ENCODE measurements at regions not wholly inside any gene's neighbourhood (a gene's known extent, or its start where the extent isn't known, plus 50 kb on each side); places are given as distances from the start of the nearest gene placed in this dataset.

- DNase-seq (ENCODE audit: low spot score), result no peak
- Histone ChIP-seq H3K9me3 (ENCODE audit: control insufficient read depth in 4 of 4, low read length in 3 of 4) (no peaks in the 10 kb centered on the region), H3K27ac (ENCODE audit: low read depth in 1 of 2, low read length in 2 of 2) (no peak overlapping the region), H3K4me3 (ENCODE audit: low read depth in 1 of 3, low read length in 3 of 3) (no peak overlapping the region), H3K27me3 (ENCODE audit: control insufficient read depth in 4 of 4, insufficient read depth in 4 of 4, low read length in 3 of 4) (no peaks in the 10 kb centered on the region), H3K4me1 (ENCODE audit: control insufficient read depth in 4 of 4, insufficient read depth in 4 of 4, low read length in 3 of 4) (peaks cover 1 to 16% (median 14%) of the 10 kb centered on the region in 4 donors), H3K9ac (ENCODE audit: low read depth in 1 of 2, low read length in 2 of 2) (no peak overlapping the region), H3K36me3 (ENCODE audit: control insufficient read depth in 4 of 4, insufficient read depth in 3 of 4, low read depth in 1 of 4, low read length in 3 of 4) (no peaks in the 10 kb centered on the region)
- TF ChIP-seq FOXA2 (IDR thresholded peaks at IDR 0.05) (no peak), CTCF (IDR thresholded peaks at IDR 0.05; ENCODE audit: low read depth, low read length, missing input control) (no peak), HNF4A (conservative IDR thresholded peaks at IDR 0.05) (no peak), RAD21 (IDR thresholded peaks at IDR 0.05) (no peak), HNF4G (IDR thresholded peaks at IDR 0.05) (no peak), RXRA (IDR thresholded peaks at IDR 0.05) (no peak), EGR1 (IDR thresholded peaks at IDR 0.05; ENCODE audit: low read depth in 2 of 2) (no peak), FOXA1 (IDR thresholded peaks at IDR 0.05) (no peak), ZBTB33 (IDR thresholded peaks at IDR 0.05) (no peak), JUND (IDR thresholded peaks at IDR 0.05) (no peak), REST (IDR thresholded peaks at IDR 0.05) (no peak), TAF1 (conservative IDR thresholded peaks at IDR 0.05) (no peak), SP1 (IDR thresholded peaks at IDR 0.05) (no peak)
- TF ChIP-seq, protein P1, sequence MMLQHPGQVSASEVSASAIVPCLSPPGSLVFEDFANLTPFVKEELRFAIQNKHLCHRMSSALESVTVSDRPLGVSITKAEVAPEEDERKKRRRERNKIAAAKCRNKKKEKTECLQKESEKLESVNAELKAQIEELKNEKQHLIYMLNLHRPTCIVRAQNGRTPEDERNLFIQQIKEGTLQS (IDR thresholded peaks at IDR 0.05), result no peak
- 81% methylated on average over 4 of the region's 4 CpGs for WGBS
Measured at GRCh38 chr4:14918336-14918735, 83.9 kb upstream of the CPEB2 start.

GRCh38 chr4:14919785-14920184, 82.5 kb upstream of the CPEB2 start:
- no peak overlapping the region for H3K27ac ChIP-seq (ENCODE audit: low read depth in 1 of 2, low read length in 2 of 2)
- H3K36me3 ChIP-seq (ENCODE audit: control insufficient read depth in 4 of 4, insufficient read depth in 3 of 4, low read depth in 1 of 4, low read length in 3 of 4), result no peaks in the 10 kb centered on the region
- WGBS, result 93% methylated on average over 7 of the region's 7 CpGs
- H3K27me3 ChIP-seq (ENCODE audit: control insufficient read depth in 4 of 4, insufficient read depth in 4 of 4, low read length in 3 of 4), result no peaks in the 10 kb centered on the region
- H3K4me1 ChIP-seq (ENCODE audit: control insufficient read depth in 4 of 4, insufficient read depth in 4 of 4, low read length in 3 of 4), result peaks cover 1 to 16% (median 14%) of the 10 kb centered on the region in 4 donors
- H3K9me3 ChIP-seq (ENCODE audit: control insufficient read depth in 4 of 4, low read length in 3 of 4), result no peaks in the 10 kb centered on the region
- no peak overlapping the region for H3K4me3 ChIP-seq (ENCODE audit: low read depth in 1 of 3, low read length in 3 of 3)
- no peak overlapping the region for H3K9ac ChIP-seq (ENCODE audit: low read depth in 1 of 2, low read length in 2 of 2)
- DNase-seq (ENCODE audit: low spot score), result no peak
- no peak for TF ChIP-seq REST (IDR thresholded peaks at IDR 0.05)
- no peak for TF ChIP-seq EGR1 (IDR thresholded peaks at IDR 0.05; ENCODE audit: low read depth in 2 of 2)
- TF ChIP-seq ZBTB33 (IDR thresholded peaks at IDR 0.05), result no peak
- no peak for TF ChIP-seq JUND (IDR thresholded peaks at IDR 0.05)
- TF ChIP-seq GABPA (IDR thresholded peaks at IDR 0.05 in 1 of 2, conservative IDR thresholded peaks at IDR 0.05 in 1 of 2), result no peak
- no peak for TF ChIP-seq FOXA1 (IDR thresholded peaks at IDR 0.05)
- no peak for TF ChIP-seq NR2F2 (IDR thresholded peaks at IDR 0.05)
- no peak for TF ChIP-seq TAF1 (conservative IDR thresholded peaks at IDR 0.05)
- TF ChIP-seq FOXA2 (IDR thresholded peaks at IDR 0.05), result no peak
- TF ChIP-seq CTCF (IDR thresholded peaks at IDR 0.05; ENCODE audit: low read depth, low read length, missing input control), result no peak
- no peak for TF ChIP-seq RXRA (IDR thresholded peaks at IDR 0.05)

All from liver (tissue), 8 donors.